ENCODE measurements at regions not wholly inside any gene's neighbourhood (a gene's known extent, or its start where the extent isn't known, plus 50 kb on each side); places are given as distances from the start of the nearest gene placed in this dataset.

DNA sequence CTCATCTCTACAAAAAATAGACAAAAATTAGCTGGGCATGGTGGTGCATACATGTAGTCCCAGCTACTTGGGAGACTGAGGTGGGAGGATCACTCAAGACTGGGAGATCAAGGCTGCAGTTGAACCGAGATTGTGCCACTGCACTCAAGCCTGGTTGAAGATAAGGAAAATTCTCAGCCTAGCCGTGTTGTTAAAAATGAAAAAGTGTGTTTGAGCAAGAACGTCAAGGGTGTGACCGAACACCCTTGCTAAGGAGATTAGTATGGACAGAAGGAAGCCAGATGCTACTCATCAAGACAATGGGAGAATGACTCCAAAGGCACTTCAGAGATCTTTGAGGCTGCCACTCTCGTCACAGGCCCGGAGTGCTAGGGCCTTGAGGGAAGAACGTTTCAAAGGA, 70.0 kb upstream of the NDUFV2 start:
- H3K4me2 ChIP-seq (ENCODE audit: low read length, poor library complexity, severe bottlenecking), result no peak overlapping the region
- no peak overlapping the region for H3K9ac ChIP-seq (ENCODE audit: low read length)
- H2AFZ ChIP-seq (ENCODE audit: low read depth, low read length), result no peak overlapping the region
- no peak overlapping the region for H3K18ac ChIP-seq (ENCODE audit: low read depth in 1 of 2, low read length in 2 of 2)
- 92% methylated on average over 7 of the region's 7 CpGs for WGBS
- H4K91ac ChIP-seq (ENCODE audit: low read length), result no peak overlapping the region
- no peak overlapping the region for H2AK5ac ChIP-seq (ENCODE audit: low read length, severe bottlenecking)
- H3K36me3 ChIP-seq (ENCODE audit: control insufficient read depth in 1 of 2, insufficient read depth in 2 of 2, low read depth in 1 of 2, low read length in 2 of 2), result no peaks in the 10 kb centered on the region
- no peak overlapping the region for H4K8ac ChIP-seq (ENCODE audit: low read length)
- no peaks in the 10 kb centered on the region for H3K27me3 ChIP-seq (ENCODE audit: control insufficient read depth in 1 of 2, insufficient read depth in 1 of 2, low read length in 2 of 2)
- DNase-seq, result no peak
- no peak overlapping the region for H3K14ac ChIP-seq (ENCODE audit: low read length in 2 of 2)
- H2BK5ac ChIP-seq (ENCODE audit: low read depth, low read length, poor library complexity, severe bottlenecking), result no peak overlapping the region
- no peak overlapping the region for H2BK120ac ChIP-seq (ENCODE audit: low read depth, low read length)
- H2BK15ac ChIP-seq (ENCODE audit: low read depth, poor library complexity, severe bottlenecking), result no peak overlapping the region
- no peaks in the 10 kb centered on the region for H3K9me3 ChIP-seq (ENCODE audit: control insufficient read depth, low read length)
- H3K79me1 ChIP-seq (replicated peaks; ENCODE audit: low read length, poor library complexity, severe bottlenecking), result no peaks in the 10 kb centered on the region
- H3K27ac ChIP-seq (ENCODE audit: low read length, poor library complexity, severe bottlenecking), result no peak overlapping the region
- no peak overlapping the region for H2BK12ac ChIP-seq (ENCODE audit: low read length in 2 of 2)
- no peaks in the 10 kb centered on the region for H3K4me1 ChIP-seq (ENCODE audit: control insufficient read depth, insufficient read depth, low read depth, low read length)
- no peak overlapping the region for H3K23ac ChIP-seq (ENCODE audit: low read length in 2 of 2)
- no peak overlapping the region for H3K4me3 ChIP-seq (ENCODE audit: insufficient read depth in 1 of 2, low read depth in 1 of 2, low read length in 2 of 2)
- H3K4ac ChIP-seq (ENCODE audit: low read depth in 1 of 2, low read length in 2 of 2), result no peak overlapping the region

DNA sequence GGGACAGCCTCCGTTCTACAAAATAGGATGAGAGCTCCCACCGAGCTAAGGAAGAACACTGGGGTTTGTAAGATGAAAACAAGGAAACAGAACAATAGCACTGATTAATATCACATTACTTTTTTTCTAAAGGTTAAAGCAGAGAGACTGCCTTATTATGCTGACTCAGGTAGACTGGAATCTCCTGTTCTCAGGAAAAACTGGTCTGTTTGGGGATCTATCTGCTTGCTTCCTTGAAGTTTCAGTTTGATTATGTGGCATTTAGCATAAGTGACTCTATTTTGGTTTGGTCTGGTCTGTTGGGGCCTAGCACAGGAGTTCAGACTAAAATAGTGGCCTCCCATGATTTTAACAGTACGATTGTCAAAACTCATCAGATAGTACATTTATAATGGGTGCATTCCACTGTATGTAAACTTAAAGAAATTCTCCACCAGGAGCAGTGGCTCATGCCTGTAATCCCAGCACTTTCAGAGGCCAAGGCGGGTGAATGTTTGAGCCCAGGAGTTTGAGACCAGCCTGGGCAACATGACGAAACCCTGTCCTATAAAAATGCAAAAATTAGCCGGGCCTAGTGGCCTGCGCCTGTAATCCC, 64.1 kb upstream of the NDUFV2 start:
- Histone ChIP-seq H3K79me1 (replicated peaks; ENCODE audit: low read length, poor library complexity, severe bottlenecking) (no peaks in the 10 kb centered on the region), H3K4me3 (ENCODE audit: insufficient read depth in 1 of 2, low read depth in 1 of 2, low read length in 2 of 2) (no peak overlapping the region), H3K14ac (ENCODE audit: low read length in 2 of 2) (no peak overlapping the region), H4K8ac (ENCODE audit: low read length) (no peak overlapping the region), H3K27ac (ENCODE audit: low read length, poor library complexity, severe bottlenecking) (no peak overlapping the region), H3K4ac (ENCODE audit: low read depth in 1 of 2, low read length in 2 of 2) (no peak overlapping the region), H3K4me1 (ENCODE audit: control insufficient read depth, insufficient read depth, low read depth, low read length) (no peaks in the 10 kb centered on the region), H2BK120ac (ENCODE audit: low read depth, low read length) (no peak overlapping the region), H3K27me3 (ENCODE audit: control insufficient read depth in 1 of 2, insufficient read depth in 1 of 2, low read length in 2 of 2) (no peaks in the 10 kb centered on the region), H4K91ac (ENCODE audit: low read length) (no peak overlapping the region), H3K36me3 (ENCODE audit: control insufficient read depth in 1 of 2, insufficient read depth in 2 of 2, low read depth in 1 of 2, low read length in 2 of 2) (no peaks in the 10 kb centered on the region), H2AK5ac (ENCODE audit: low read length, severe bottlenecking) (no peak overlapping the region), H3K9ac (ENCODE audit: low read length) (peak overlapping the region; percentile 67), H2BK5ac (ENCODE audit: low read depth, low read length, poor library complexity, severe bottlenecking) (no peak overlapping the region), H2BK12ac (ENCODE audit: low read length in 2 of 2) (no peak overlapping the region), H3K18ac (ENCODE audit: low read depth in 1 of 2, low read length in 2 of 2) (no peak overlapping the region), H3K4me2 (ENCODE audit: low read length, poor library complexity, severe bottlenecking) (no peak overlapping the region), H3K9me3 (ENCODE audit: control insufficient read depth, low read length) (no peaks in the 10 kb centered on the region), H2BK15ac (ENCODE audit: low read depth, poor library complexity, severe bottlenecking) (no peak overlapping the region), H2AFZ (ENCODE audit: low read depth, low read length) (no peak overlapping the region), H3K23ac (ENCODE audit: low read length in 2 of 2) (no peak overlapping the region)
- WGBS, result 95% methylated on average over 4 of the region's 7 CpGs
- DNase-seq, result peak; percentile 13

DNA sequence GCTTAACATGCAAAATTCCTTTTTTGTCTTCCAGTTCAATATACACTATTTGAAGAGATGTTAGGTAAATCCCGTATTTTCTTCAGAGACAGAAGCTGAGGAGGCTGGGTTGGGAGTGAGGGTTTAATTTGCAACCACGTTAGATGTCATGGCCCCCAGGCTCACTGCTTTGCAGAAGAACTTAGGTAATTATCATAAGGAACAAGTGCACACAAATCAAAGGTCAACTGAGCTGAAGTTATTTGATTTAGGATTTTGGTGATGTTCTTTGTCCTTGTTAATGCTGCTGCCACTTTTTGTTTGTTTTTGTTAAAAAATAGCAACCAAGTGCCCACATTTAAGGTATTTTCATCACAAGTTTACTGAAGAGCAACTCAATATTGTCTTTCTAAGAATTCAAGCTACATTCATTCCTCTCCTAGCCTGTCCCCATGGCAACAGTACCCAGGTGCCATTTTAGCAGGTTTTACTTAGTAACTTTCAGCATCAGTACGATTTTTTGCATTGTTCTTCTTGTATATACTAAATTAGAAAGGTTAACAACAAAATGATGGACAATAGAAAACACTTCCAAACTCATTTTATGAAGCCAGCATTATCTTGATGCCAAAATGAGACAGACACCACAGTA, 62.9 kb upstream of the NDUFV2 start:
- H2BK5ac ChIP-seq (ENCODE audit: low read depth, low read length, poor library complexity, severe bottlenecking), result no peak overlapping the region
- H3K23ac ChIP-seq (ENCODE audit: low read length in 2 of 2), result no peak overlapping the region
- H3K9ac ChIP-seq (ENCODE audit: low read length), result no peak overlapping the region
- H3K27me3 ChIP-seq (ENCODE audit: control insufficient read depth in 1 of 2, insufficient read depth in 1 of 2, low read length in 2 of 2), result no peaks in the 10 kb centered on the region
- no peaks in the 10 kb centered on the region for H3K36me3 ChIP-seq (ENCODE audit: control insufficient read depth in 1 of 2, insufficient read depth in 2 of 2, low read depth in 1 of 2, low read length in 2 of 2)
- no peak overlapping the region for H3K4ac ChIP-seq (ENCODE audit: low read depth in 1 of 2, low read length in 2 of 2)
- H2BK120ac ChIP-seq (ENCODE audit: low read depth, low read length), result no peak overlapping the region
- no peak overlapping the region for H3K4me2 ChIP-seq (ENCODE audit: low read length, poor library complexity, severe bottlenecking)
- no peak overlapping the region for H3K4me3 ChIP-seq (ENCODE audit: insufficient read depth in 1 of 2, low read depth in 1 of 2, low read length in 2 of 2)
- WGBS, result 94% methylated on average over 2 of the region's 3 CpGs
- H3K18ac ChIP-seq (ENCODE audit: low read depth in 1 of 2, low read length in 2 of 2), result no peak overlapping the region
- DNase-seq, result no peak
- H3K79me1 ChIP-seq (replicated peaks; ENCODE audit: low read length, poor library complexity, severe bottlenecking), result no peaks in the 10 kb centered on the region
- no peak overlapping the region for H2AFZ ChIP-seq (ENCODE audit: low read depth, low read length)
- H3K4me1 ChIP-seq (ENCODE audit: control insufficient read depth, insufficient read depth, low read depth, low read length), result no peaks in the 10 kb centered on the region
- H2AK5ac ChIP-seq (ENCODE audit: low read length, severe bottlenecking), result no peak overlapping the region
- no peak overlapping the region for H3K14ac ChIP-seq (ENCODE audit: low read length in 2 of 2)
- no peak overlapping the region for H3K27ac ChIP-seq (ENCODE audit: low read length, poor library complexity, severe bottlenecking)
- H4K91ac ChIP-seq (ENCODE audit: low read length), result no peak overlapping the region
- H2BK15ac ChIP-seq (ENCODE audit: low read depth, poor library complexity, severe bottlenecking), result no peak overlapping the region
- no peaks in the 10 kb centered on the region for H3K9me3 ChIP-seq (ENCODE audit: control insufficient read depth, low read length)
- no peak overlapping the region for H2BK12ac ChIP-seq (ENCODE audit: low read length in 2 of 2)
- H4K8ac ChIP-seq (ENCODE audit: low read length), result no peak overlapping the region

DNA sequence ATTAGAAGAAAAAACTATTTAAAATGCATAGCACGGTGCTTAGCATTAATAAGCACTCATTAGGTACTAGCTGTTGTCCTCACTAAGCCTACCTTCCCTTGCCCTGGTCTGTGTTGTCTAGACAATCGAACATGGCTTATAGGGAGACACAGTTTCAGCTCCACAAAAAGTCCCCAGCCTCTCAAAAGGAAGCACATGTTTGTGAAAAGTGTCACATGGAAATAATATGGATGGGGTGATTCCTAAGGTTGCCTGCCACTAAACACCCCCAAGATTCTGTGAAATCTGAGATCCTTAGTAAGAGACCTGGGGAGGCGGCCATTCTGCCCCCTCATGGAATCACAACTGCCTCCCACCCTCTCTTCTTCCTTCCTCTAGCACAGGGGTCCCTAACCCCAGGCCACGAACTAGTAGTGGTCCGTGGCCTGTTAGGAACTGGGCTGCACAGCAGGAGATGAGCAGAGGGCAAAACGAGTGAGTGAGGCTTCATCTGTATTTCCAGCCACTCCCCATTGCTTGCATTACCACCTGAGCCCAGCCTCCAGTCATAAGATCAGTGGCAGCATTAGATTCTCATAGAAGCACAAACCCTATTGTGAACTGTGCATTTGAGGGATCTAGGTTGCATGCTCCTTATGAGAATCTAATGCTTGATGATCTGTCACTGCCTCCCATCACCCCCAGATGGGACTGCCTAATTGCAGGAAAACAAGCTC, 59.6 kb upstream of the NDUFV2 start:
- H3K4ac ChIP-seq (ENCODE audit: low read depth in 1 of 2, low read length in 2 of 2), result no peak overlapping the region
- H3K4me2 ChIP-seq (ENCODE audit: low read length, poor library complexity, severe bottlenecking), result no peak overlapping the region
- H3K14ac ChIP-seq (ENCODE audit: low read length in 2 of 2), result no peak overlapping the region
- no peak overlapping the region for H2BK15ac ChIP-seq (ENCODE audit: low read depth, poor library complexity, severe bottlenecking)
- H4K8ac ChIP-seq (ENCODE audit: low read length), result no peak overlapping the region
- no peak for DNase-seq
- H3K9me3 ChIP-seq (ENCODE audit: control insufficient read depth, low read length), result peaks cover 3% of the 10 kb centered on the region
- H2AK5ac ChIP-seq (ENCODE audit: low read length, severe bottlenecking), result no peak overlapping the region
- no peaks in the 10 kb centered on the region for H3K4me1 ChIP-seq (ENCODE audit: control insufficient read depth, insufficient read depth, low read depth, low read length)
- no peak overlapping the region for H2BK5ac ChIP-seq (ENCODE audit: low read depth, low read length, poor library complexity, severe bottlenecking)
- no peak overlapping the region for H2BK120ac ChIP-seq (ENCODE audit: low read depth, low read length)
- no peaks in the 10 kb centered on the region for H3K36me3 ChIP-seq (ENCODE audit: control insufficient read depth in 1 of 2, insufficient read depth in 2 of 2, low read depth in 1 of 2, low read length in 2 of 2)
- H3K27me3 ChIP-seq (ENCODE audit: control insufficient read depth in 1 of 2, insufficient read depth in 1 of 2, low read length in 2 of 2), result no peaks in the 10 kb centered on the region
- no peak overlapping the region for H3K9ac ChIP-seq (ENCODE audit: low read length)
- H3K23ac ChIP-seq (ENCODE audit: low read length in 2 of 2), result no peak overlapping the region
- 81% methylated on average over 5 of the region's 6 CpGs for WGBS
- H3K79me1 ChIP-seq (replicated peaks; ENCODE audit: low read length, poor library complexity, severe bottlenecking), result no peaks in the 10 kb centered on the region
- no peak overlapping the region for H4K91ac ChIP-seq (ENCODE audit: low read length)
- H2AFZ ChIP-seq (ENCODE audit: low read depth, low read length), result no peak overlapping the region
- H3K18ac ChIP-seq (ENCODE audit: low read depth in 1 of 2, low read length in 2 of 2), result no peak overlapping the region
- H3K4me3 ChIP-seq (ENCODE audit: insufficient read depth in 1 of 2, low read depth in 1 of 2, low read length in 2 of 2), result no peak overlapping the region
- no peak overlapping the region for H3K27ac ChIP-seq (ENCODE audit: low read length, poor library complexity, severe bottlenecking)
- no peak overlapping the region for H2BK12ac ChIP-seq (ENCODE audit: low read length in 2 of 2)
